Sigmoid colon (tissue), 6 donors: ENCODE measurements at regions not wholly inside any gene's neighbourhood (a gene's known extent, or its start where the extent isn't known, plus 50 kb on each side); places are given as distances from the start of the nearest gene placed in this dataset.

ENCODE experiments used
- DNase-seq: peaks from one replicate; pipeline ENCODE4 v3.0.0-alpha.2; 2019
- H3K27ac ChIP-seq, 4 donors: fragments of 200-600 bp; sonication (generic); one replicate each; pipeline ENCODE4 v1.5.1; 2016 to 2019; ENCODE audit warnings: mild to moderate bottlenecking in 1 of 4
- H3K27me3 ChIP-seq, 3 donors: fragments of 200-600 bp; sonication (generic); one replicate each; pipeline ENCODE4 v1.5.1; 2019; ENCODE audit warnings: mild to moderate bottlenecking in 1 of 3
- H3K36me3 ChIP-seq, 4 donors: fragments of 200-600 bp; sonication (generic); one replicate each; pipeline ENCODE4 v1.5.1; 2016 to 2019
- H3K4me1 ChIP-seq, 4 donors: fragments of 200-600 bp; sonication (generic); one replicate each; pipeline ENCODE4 v1.5.1; 2017 to 2019
- H3K4me3 ChIP-seq, 4 donors: fragments of 200-600 bp; sonication (generic); one replicate each; pipeline ENCODE4 v1.5.1; 2017 to 2019; ENCODE audit warnings: mild to moderate bottlenecking in 2 of 4, moderate library complexity in 1 of 4
- H3K9me3 ChIP-seq, 4 donors: fragments of 200-600 bp in 3 of 4; sonication (generic) in 3 of 4; one replicate each; pipeline versions ENCODE4 v1.5.1 to v1.6.1; 2013 to 2019
- CTCF ChIP-seq, 4 experiments: fragments of 450-650 bp in 3 of 4; fragments of 200-600 bp in 1 of 4; IDR thresholded peaks; one replicate each; pipeline ENCODE4 v1.5.1; 2016 to 2019; ENCODE audit warnings: antibody characterized with exemption in 4 of 4, mild to moderate bottlenecking in 3 of 4, moderate library complexity in 2 of 4
- EP300 ChIP-seq, 4 donors: sonication (generic); formaldehyde crosslinking; IDR thresholded peaks; one replicate each; pipeline ENCODE4 v1.6.1; 2017; ENCODE audit warnings: antibody characterized with exemption in 4 of 4
- POLR2A ChIP-seq, 2 donors: fragments of 450-650 bp; IDR thresholded peaks; one replicate each; pipeline ENCODE4 v1.6.1; 2016; ENCODE audit warnings: antibody characterized with exemption in 2 of 2, mild to moderate bottlenecking in 2 of 2, moderate library complexity in 2 of 2
- POLR2AphosphoS5 ChIP-seq, 4 donors: sonication (generic); formaldehyde crosslinking; IDR thresholded peaks; one replicate each; pipeline ENCODE4 v1.6.1; 2017; ENCODE audit warnings: antibody characterized with exemption in 4 of 4
- WGBS, 2 donors: extraction: QIAGEN DNeasy Blood & Tissue Kit; methylation state at CpG; one replicate each; pipeline ENCODE4 v1.1.7; 2013; 5-methylcytosine and 5-hydroxymethylcytosine counted together
- intact Hi-C: fragments of 100-400 bp; cut with DNase I; formaldehyde crosslinking; loops from one replicate; pipeline ENCODE4 v1.15.1; 2023
- donor health status: healthy with polysubstance abuse.
- donor health status: healthy.

GRCh38 chr3:8210882-8211341 lies 290.7 kb upstream of the LMCD1 start:
- intact Hi-C loops: no loop called here
- H3K27me3 ChIP-seq: no peaks in the 10 kb centered on the region
- H3K27ac ChIP-seq: no peak overlapping the region
- no peak overlapping the region for H3K4me3 ChIP-seq
- 66 to 76% methylated on average over 2 of the region's 2 CpGs for WGBS, 2 donors
- DNase-seq: no peak
- H3K36me3 ChIP-seq: no peaks in the 10 kb centered on the region
- H3K9me3 ChIP-seq: no peaks in the 10 kb centered on the region
- no peak for TF ChIP-seq CTCF (IDR thresholded peaks at IDR 0.05)
- no peak for TF ChIP-seq POLR2A (IDR thresholded peaks at IDR 0.05)
- no peak for TF ChIP-seq EP300 (IDR thresholded peaks at IDR 0.05)
- no peak for TF ChIP-seq POLR2AphosphoS5 (IDR thresholded peaks at IDR 0.05)
- no peaks in the 10 kb centered on the region for H3K4me1 ChIP-seq

GRCh38 chr3:8212794-8213193 lies 288.8 kb upstream of the LMCD1 start:
- Histone ChIP-seq H3K27ac (no peak overlapping the region), H3K27me3 (no peaks in the 10 kb centered on the region), H3K4me3 (no peak overlapping the region), H3K4me1 (no peaks in the 10 kb centered on the region), H3K9me3 (no peaks in the 10 kb centered on the region), H3K36me3 (no peaks in the 10 kb centered on the region)
- no peak for DNase-seq
- TF ChIP-seq POLR2AphosphoS5 (IDR thresholded peaks at IDR 0.05): no peak
- no peak for TF ChIP-seq POLR2A (IDR thresholded peaks at IDR 0.05)
- no peak for TF ChIP-seq EP300 (IDR thresholded peaks at IDR 0.05)
- TF ChIP-seq CTCF (IDR thresholded peaks at IDR 0.05): no peak
- intact Hi-C loops: no loop called here
- WGBS, 2 donors: 60 to 76% methylated on average over 4 of the region's 4 CpGs

- DNase-seq: no peak
- no peaks in the 10 kb centered on the region for H3K27me3 ChIP-seq
- no peaks in the 10 kb centered on the region for H3K36me3 ChIP-seq
- no peaks in the 10 kb centered on the region for H3K9me3 ChIP-seq
- H3K4me1 ChIP-seq: no peaks in the 10 kb centered on the region
- intact Hi-C loops: no loop called here
- no peak overlapping the region for H3K4me3 ChIP-seq
- no peak overlapping the region for H3K27ac ChIP-seq
- TF ChIP-seq POLR2A (IDR thresholded peaks at IDR 0.05) (no peak), POLR2AphosphoS5 (IDR thresholded peaks at IDR 0.05) (no peak), CTCF (IDR thresholded peaks at IDR 0.05) (no peak), EP300 (IDR thresholded peaks at IDR 0.05) (no peak)
- 92 to 97% methylated on average over 1 of the region's 1 CpG for WGBS, 2 donors
Measured at GRCh38 chr3:8213286-8213685, 288.3 kb upstream of the LMCD1 start.

GRCh38 chr3:8215821-8216220 lies 285.8 kb upstream of the LMCD1 start:
- H3K4me1 ChIP-seq: no peaks in the 10 kb centered on the region
- intact Hi-C loops: no loop called here
- H3K27me3 ChIP-seq: no peaks in the 10 kb centered on the region
- 75 to 86% methylated on average over 3 of the region's 3 CpGs for WGBS, 2 donors
- H3K9me3 ChIP-seq: no peaks in the 10 kb centered on the region
- no peak for DNase-seq
- H3K36me3 ChIP-seq: no peaks in the 10 kb centered on the region
- TF ChIP-seq POLR2A (IDR thresholded peaks at IDR 0.05) (no peak), CTCF (IDR thresholded peaks at IDR 0.05) (no peak), EP300 (IDR thresholded peaks at IDR 0.05) (no peak), POLR2AphosphoS5 (IDR thresholded peaks at IDR 0.05) (no peak)
- no peak overlapping the region for H3K27ac ChIP-seq
- no peak overlapping the region for H3K4me3 ChIP-seq

GRCh38 chr3:8218353-8218940 lies 283.2 kb upstream of the LMCD1 start:
- TF ChIP-seq POLR2AphosphoS5 (IDR thresholded peaks at IDR 0.05): no peak
- TF ChIP-seq EP300 (IDR thresholded peaks at IDR 0.05): no peak
- TF ChIP-seq POLR2A (IDR thresholded peaks at IDR 0.05): no peak
- TF ChIP-seq CTCF (IDR thresholded peaks at IDR 0.05): no peak
- Histone ChIP-seq H3K9me3 (no peaks in the 10 kb centered on the region), H3K4me3 (no peak overlapping the region), H3K36me3 (no peaks in the 10 kb centered on the region), H3K4me1 (peaks cover 0 to under 1% (median under 1%) of the 10 kb centered on the region in 4 donors), H3K27ac (no peak overlapping the region), H3K27me3 (no peaks in the 10 kb centered on the region)
- WGBS, 2 donors: 67 to 77% methylated on average over 7 of the region's 7 CpGs
- intact Hi-C loops: no loop called here
- no peak for DNase-seq
